ENCODE measurements at regions not wholly inside any gene's neighbourhood (a gene's known extent, or its start where the extent isn't known, plus 50 kb on each side); places are given as distances from the start of the nearest gene placed in this dataset.

- no peak for DNase-seq
These were observed 242.8 kb downstream of the B3GLCT start for GRCh38 chr13:31442571-31442970.

- no peak for DNase-seq
These were observed 244.6 kb downstream of the B3GLCT start for GRCh38 chr13:31444266-31444856.

- no peak for DNase-seq
These were observed 252.8 kb downstream of the B3GLCT start for GRCh38 chr13:31452525-31452924.

- no peak for DNase-seq
These were observed 255.8 kb downstream of the B3GLCT start for GRCh38 chr13:31455581-31455980.

GRCh38 chr13:31456056-31456455, 256.3 kb downstream of the B3GLCT start:
- DNase-seq = no peak

DNA sequence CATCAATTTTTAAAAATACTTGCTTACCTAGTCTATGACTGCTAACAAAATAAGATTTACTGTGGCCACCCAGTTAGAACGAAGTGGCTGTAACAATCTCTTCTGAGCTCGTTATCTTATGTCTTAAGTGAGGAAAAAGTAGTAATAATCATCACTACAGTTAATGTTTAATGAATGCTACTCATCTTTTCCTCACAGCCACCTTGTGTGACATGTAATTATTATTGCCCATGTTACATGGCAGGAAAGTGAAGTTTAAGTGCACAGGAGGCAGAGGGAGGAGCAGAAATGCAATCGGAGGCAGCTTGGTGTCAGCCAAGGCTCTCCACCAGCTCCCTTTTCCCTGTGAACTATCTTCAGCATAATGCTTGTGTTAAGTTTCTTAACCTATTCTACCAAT, 260.3 kb downstream of the B3GLCT start:
- no peak for DNase-seq

GRCh38 chr13:31461923-31462322, 262.1 kb downstream of the B3GLCT start:
- DNase-seq = no peak

- no peak for DNase-seq
These were observed 263.0 kb downstream of the B3GLCT start for GRCh38 chr13:31462766-31463165.

- no peak for DNase-seq
These were observed 268.5 kb downstream of the B3GLCT start for GRCh38 chr13:31468114-31468902.

GRCh38 chr13:31469377-31469776, 269.6 kb downstream of the B3GLCT start:
- DNase-seq = no peak

- no peak for DNase-seq
These were observed 263.1 kb upstream of the RXFP2 start for GRCh38 chr13:31476266-31476665.

- DNase-seq = no peak
These were observed 262.6 kb upstream of the RXFP2 start for GRCh38 chr13:31476753-31477152.

DNA sequence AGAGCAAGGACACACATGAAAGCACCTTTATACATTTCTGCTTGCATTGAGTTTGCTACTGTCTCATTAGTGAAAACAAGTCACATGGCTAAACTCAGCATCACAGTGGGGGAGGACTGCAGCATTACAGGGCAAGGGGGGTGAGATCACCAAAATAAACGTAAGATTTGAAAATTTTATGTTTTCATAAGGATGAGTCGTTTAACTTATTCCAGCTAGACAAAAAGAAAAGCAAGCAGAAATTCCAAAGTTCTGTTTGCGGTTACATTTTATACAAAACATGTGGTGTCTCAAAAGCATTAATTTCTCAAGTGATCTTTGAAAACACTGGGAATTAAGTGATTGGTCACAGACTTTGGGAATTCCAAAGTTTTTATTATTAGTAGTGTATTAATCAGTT, 261.4 kb upstream of the RXFP2 start:
- no peak for DNase-seq

DNA sequence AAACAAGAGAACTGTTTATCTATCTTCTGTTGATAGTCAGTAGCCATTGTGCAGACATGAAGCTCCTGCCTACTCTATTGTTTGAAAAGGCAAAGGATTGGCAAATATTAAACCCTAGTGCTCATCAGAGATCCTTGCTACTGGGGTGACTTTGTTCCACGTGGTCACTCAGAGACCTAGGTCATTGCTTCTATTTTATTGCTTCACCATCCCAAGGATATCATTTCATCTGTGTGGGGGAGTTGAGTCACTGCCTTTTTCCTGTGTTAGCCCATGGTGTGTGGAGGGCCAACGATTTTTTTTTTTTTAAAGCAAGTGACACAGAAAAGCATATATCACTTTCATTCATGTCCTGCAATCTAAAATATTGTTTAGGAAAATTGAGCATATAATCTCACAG, 254.1 kb upstream of the RXFP2 start:
- no peak for DNase-seq

GRCh38 chr13:31485651-31486051, 253.7 kb upstream of the RXFP2 start:
- no peak for DNase-seq

DNA sequence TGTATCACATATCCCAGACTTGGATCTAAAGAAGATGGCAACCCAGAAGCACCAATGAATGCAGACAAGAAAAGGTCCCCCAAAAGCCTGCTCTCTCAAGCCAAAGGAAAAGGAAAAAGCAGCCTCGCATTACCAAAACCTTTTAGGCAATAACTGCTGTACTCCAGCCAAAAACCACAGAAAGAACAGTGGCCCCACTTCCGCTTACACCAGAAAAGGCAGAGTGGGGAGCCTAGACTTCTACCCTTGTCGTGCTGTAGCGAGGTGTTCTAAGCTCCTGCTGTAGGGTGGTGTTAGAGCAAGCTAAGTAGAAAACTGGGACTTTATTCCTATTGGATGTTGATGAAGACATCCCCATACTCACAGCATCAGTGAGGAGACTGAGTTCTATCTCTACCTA, 244.0 kb upstream of the RXFP2 start:
- DNase-seq = no peak

DNA sequence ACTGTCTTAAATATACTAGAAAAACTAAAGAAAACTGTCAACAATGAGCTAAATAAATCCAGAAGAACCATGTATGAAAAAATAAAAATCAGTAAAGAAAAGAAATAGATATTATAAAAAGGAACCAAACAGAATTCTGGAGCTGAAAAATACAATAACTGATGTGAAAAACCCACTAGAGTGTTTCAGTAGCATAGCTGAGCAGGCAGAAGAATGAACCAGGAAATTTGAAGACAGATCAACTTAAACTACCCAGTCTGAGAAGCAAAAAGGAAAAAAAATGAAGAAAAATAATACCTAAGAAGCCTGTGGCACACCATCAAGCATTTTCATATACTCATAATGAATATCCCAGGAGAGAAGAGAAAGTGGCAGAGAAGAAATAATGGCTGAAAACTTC, 240.1 kb upstream of the RXFP2 start:
- DNase-seq = no peak

DNA sequence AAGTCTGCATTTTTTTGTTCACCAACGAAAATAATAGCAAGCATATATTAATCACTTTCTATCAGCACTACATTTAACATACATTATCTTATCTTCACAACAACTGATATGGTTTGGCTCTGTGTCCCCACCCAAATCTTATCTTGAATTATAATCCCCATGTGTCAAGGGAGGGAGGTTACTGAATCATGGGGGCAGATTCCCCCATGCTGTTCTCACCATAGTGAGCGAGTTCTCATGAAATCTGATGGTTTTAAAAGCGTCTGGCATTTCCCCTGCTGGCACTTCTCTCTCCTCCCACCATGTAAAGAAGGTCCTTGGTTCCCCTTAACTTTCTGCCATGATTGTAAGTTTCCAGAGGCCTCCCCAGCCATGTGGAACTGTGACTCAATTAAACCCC, 235.7 kb upstream of the RXFP2 start:
- no peak for DNase-seq

- no peak for DNase-seq
These were observed 234.4 kb upstream of the RXFP2 start for GRCh38 chr13:31504918-31505317.

DNA sequence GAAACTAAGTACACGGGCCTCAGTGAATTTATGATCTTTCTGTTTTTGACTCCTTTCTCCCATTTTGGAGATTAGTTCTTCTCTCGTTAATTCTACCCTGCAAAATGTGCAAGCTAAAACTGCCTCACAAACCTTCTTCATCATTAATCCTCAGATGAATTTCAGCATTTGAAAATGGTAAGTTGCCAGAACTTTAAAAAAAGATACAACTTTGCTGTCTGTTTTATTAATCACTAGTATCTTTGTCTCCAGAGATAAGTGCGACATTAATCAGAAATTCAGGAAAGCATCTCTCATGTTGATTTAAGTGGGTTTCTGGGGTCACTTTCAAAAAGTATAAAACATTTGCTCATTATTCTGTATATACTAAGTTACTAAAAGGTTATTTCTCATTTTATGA, 227.0 kb upstream of the RXFP2 start:
- DNase-seq = no peak

DNA sequence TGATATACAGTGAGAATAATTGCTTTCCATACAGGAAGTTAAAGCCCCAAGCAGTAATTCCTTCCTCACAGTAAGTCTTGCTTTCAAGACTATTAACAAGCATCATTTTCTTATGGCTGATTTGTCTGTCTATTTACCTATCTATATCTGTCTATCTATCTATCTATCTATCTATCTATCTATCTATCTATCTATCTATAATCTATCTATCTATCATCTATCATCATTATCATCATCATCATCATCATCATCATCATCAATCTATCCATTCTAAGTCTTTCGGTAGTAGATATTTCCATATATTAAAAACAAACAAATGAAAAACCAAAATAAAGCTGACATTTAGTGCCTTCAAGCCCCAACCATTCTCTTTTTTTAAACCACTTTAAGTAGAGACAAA, 224.4 kb upstream of the RXFP2 start:
- DNase-seq = no peak

DNA sequence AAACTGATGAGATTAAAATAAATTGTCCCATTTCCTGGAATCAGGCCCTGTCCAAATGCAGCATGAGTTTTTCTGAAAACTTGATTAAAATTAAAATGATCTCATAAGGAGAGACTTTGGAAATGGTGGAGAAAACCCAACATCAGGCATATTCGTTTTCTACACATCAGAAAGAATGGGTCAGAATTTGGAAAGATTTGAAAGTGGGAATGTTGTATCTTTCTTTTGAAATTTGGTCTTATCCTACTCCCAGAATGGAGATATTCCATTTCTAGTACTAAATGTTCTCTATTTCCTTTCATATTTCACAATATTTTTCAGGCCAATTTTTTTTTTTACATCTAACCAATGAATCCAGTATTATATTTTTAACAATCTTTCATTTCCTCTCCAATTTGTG, 223.9 kb upstream of the RXFP2 start:
- DNase-seq = no peak

DNA sequence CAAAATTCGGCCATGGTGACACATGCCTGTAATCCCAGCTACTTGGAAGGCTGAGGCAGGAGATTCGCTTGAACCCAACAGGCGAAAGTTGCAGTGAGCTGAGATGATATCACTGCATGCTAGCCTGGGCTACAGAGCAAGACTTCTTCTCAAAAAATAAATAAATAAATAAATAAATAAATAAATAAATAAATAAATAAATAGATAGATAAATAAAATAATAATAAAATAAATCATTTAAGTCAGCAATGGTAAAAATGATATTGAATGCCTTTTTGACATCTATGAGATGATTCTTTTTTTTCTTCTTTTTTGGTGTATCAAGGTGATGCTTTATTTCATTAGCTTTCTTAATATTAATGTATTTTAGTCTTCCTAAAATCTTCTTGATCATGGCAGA, 221.7 kb upstream of the RXFP2 start:
- no peak for DNase-seq

DNA sequence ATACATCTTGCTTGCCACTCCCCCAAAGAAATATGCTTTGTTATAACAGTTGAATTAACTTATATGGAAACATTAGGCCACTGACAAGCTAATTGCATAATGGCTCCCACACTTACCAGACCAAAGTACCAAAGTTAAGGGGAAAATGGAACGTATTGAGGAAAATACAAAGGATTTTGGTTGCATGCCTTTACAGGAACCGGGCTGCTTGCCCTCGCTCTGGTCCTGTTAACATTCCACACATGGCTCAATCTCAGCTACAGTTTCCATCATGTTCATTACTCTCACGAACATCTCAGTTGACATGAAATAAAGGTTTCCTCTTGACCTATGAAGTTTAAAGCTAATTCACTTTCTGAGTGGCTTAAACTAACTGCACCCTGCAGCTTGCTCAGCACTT, 220.7 kb upstream of the RXFP2 start:
- DNase-seq = no peak

DNA sequence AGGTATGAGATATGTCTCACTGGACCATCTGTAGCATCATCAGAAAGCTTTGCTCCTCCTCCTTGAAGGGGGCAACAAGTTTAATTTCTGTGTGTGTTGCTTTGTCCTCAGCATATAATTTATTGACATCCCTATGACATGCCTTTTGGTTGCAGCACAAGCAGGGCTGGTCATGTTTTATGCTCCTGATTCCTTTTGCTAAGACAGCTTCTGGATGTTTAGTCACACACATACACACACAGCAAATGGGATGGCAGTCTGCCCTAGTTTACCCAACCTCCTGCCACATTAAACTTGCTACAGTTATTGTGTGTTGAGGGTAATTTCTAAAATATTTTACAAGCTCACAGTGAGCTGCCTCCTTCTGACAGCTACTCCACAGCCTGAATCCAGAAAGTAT, 217.9 kb upstream of the RXFP2 start:
- no peak for DNase-seq

All from NCI-H1092 (cell line).